Glutamatergic neuron (in vitro differentiated cells): ENCODE measurements at regions not wholly inside any gene's neighbourhood (a gene's known extent, or its start where the extent isn't known, plus 50 kb on each side); places are given as distances from the start of the nearest gene placed in this dataset.

ENCODE experiments used
- DNase-seq: peaks from one replicate; pipeline ENCODE4 v3.0.0; 2022
- H3K27ac Mint-ChIP-seq: one replicate; pipeline ENCODE4 v1.8.0; 2020; ENCODE audit warnings: mild to moderate bottlenecking, mixed read lengths, inconsistent platforms; ENCODE audit not compliant: unreplicated experiment
- H3K27me3 Mint-ChIP-seq: one replicate; pipeline ENCODE4 v1.8.0; 2020; ENCODE audit warnings: mild to moderate bottlenecking, moderate library complexity, mixed read lengths, inconsistent platforms; ENCODE audit not compliant: unreplicated experiment
- H3K36me3 Mint-ChIP-seq: one replicate; pipeline ENCODE4 v1.8.0; 2020; ENCODE audit warnings: mild to moderate bottlenecking, mixed read lengths, inconsistent platforms; ENCODE audit not compliant: unreplicated experiment
- H3K4me1 Mint-ChIP-seq: one replicate; pipeline ENCODE4 v1.8.0; 2020; ENCODE audit warnings: mild to moderate bottlenecking, low read depth, mixed read lengths, inconsistent platforms; ENCODE audit not compliant: unreplicated experiment
- H3K4me3 Mint-ChIP-seq: one replicate; pipeline ENCODE4 v1.8.0; 2020; ENCODE audit warnings: mild to moderate bottlenecking, mixed read lengths, inconsistent platforms; ENCODE audit not compliant: unreplicated experiment
- H3K9me3 Mint-ChIP-seq: one replicate; pipeline ENCODE4 v1.8.0; 2020; ENCODE audit warnings: mild to moderate bottlenecking, moderate library complexity, mixed read lengths, inconsistent platforms; ENCODE audit not compliant: unreplicated experiment
- CTCF ChIP-seq: fragments of 200-600 bp; sonication (generic); IDR thresholded peaks from one replicate; pipeline ENCODE4 v1.5.0; 2021; ENCODE audit not compliant: partially characterized antibody, unreplicated experiment

- Mint-ChIP-seq H3K27ac (no peak overlapping the region), H3K36me3 (no peaks in the 10 kb centered on the region), H3K4me3 (no peak overlapping the region), H3K4me1 (no peaks in the 10 kb centered on the region), H3K9me3 (no peaks in the 10 kb centered on the region), H3K27me3 (peaks cover 2% of the 10 kb centered on the region)
- TF ChIP-seq CTCF, result no peak
- DNase-seq, result no peak
Measured at GRCh38 chr22:19656541-19657251, 57.6 kb upstream of the SEPTIN5 start.

- Mint-ChIP-seq H3K27me3 (peaks cover 2% of the 10 kb centered on the region), H3K4me3 (no peak overlapping the region), H3K9me3 (no peaks in the 10 kb centered on the region), H3K36me3 (no peaks in the 10 kb centered on the region), H3K27ac (no peak overlapping the region), H3K4me1 (no peaks in the 10 kb centered on the region)
- no peak for DNase-seq
- TF ChIP-seq CTCF, result no peak
Measured at GRCh38 chr22:19657252-19658056, 56.8 kb upstream of the SEPTIN5 start.

- no peak overlapping the region for H3K4me3 Mint-ChIP-seq
- no peaks in the 10 kb centered on the region for H3K36me3 Mint-ChIP-seq
- no peak for DNase-seq
- TF ChIP-seq CTCF, result no peak
- H3K27ac Mint-ChIP-seq, result no peak overlapping the region
- peaks cover 2% of the 10 kb centered on the region for H3K27me3 Mint-ChIP-seq
- H3K9me3 Mint-ChIP-seq, result no peaks in the 10 kb centered on the region
- H3K4me1 Mint-ChIP-seq, result peaks cover 2% of the 10 kb centered on the region
Measured at GRCh38 chr22:19658057-19658966, 56.0 kb upstream of the SEPTIN5 start.

DNA sequence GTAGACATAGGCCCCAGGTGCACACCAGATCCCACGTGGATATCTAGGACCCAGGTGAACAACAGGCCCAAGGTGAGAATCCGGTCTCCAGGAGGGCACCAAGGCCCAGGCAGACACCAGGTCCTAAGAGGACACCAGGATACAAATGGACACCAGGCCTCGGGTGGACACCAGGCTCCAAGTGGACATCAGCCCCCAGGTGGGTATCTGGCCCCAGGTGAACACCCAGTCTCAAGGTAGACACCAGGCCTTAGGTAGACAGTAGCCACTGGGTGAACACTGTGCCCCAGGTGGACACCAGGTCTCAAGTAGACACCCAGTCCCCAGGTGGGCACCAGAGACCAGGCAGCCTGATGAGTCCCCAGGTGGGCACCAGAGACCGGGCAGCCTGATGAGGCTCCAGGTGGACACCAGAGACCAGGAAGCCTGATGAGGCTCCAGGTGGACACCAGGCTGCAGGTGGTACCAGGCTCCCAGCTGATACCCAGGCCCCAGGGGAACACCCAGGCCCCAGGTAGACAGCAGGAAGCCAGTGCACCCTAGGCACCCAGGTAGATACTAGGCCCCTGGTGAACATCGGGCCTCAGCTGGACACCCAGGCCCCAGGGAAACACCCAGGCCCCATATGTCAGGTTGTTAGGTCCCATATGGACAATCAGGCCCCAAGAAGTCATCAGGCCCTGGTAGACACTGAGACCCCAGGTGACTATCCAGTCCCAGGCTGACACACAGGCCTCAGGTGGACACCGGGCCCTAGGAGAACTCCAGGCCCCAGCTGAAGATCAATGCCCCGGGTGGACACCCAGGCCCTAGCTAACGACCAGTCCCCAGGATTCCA lies 55.1 kb upstream of the SEPTIN5 start:
- no peaks in the 10 kb centered on the region for H3K36me3 Mint-ChIP-seq
- DNase-seq, result no peak
- no peak overlapping the region for H3K27ac Mint-ChIP-seq
- H3K9me3 Mint-ChIP-seq, result no peaks in the 10 kb centered on the region
- H3K27me3 Mint-ChIP-seq, result peaks cover 5% of the 10 kb centered on the region
- peaks cover 11% of the 10 kb centered on the region for H3K4me1 Mint-ChIP-seq
- no peak overlapping the region for H3K4me3 Mint-ChIP-seq
- no peak for TF ChIP-seq CTCF
